ENCODE measurements at regions not wholly inside any gene's neighbourhood (a gene's known extent, or its start where the extent isn't known, plus 50 kb on each side); places are given as distances from the start of the nearest gene placed in this dataset.
"Not testable (repeated sequence)": the region's sequence is repeated elsewhere in the genome, so short reads cannot be mapped to it uniquely, and the experiment has no call there.

GRCh38 chr4:94141001-94141400 is 66.7 kb upstream of the SMARCAD1 start:
- no peak overlapping the region for H3K4me3 ChIP-seq (ENCODE audit: low read length)
- no peak for DNase-seq (ENCODE audit: low read depth)
- TF ChIP-seq CTCF (conservative IDR thresholded peaks at IDR 0.05; ENCODE audit: low read depth, low read length), result no peak

DNA sequence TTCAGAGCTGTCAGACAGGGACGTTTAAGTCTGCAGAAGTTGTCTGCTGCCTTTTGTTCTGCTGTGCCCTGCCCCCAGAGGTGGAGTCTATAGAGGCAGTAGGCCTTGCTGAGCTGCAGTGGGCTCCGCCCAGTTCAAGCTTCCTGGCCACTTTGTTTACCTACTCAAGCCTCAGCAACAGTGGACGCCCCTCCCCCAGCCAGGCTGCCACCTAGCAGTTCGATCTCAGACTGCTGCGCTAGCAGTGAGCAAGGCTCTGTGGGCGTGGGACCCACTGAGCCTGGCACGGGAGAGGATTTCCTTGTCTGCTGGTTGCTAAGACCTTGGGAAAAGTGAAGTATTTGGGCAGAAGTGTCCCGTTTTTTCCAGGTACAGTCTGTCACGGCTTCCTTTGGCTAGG is 59.6 kb upstream of the SMARCAD1 start:
- DNase-seq (ENCODE audit: low read depth); H3K4me3 ChIP-seq (ENCODE audit: low read length): not testable (repeated sequence)

DNA sequence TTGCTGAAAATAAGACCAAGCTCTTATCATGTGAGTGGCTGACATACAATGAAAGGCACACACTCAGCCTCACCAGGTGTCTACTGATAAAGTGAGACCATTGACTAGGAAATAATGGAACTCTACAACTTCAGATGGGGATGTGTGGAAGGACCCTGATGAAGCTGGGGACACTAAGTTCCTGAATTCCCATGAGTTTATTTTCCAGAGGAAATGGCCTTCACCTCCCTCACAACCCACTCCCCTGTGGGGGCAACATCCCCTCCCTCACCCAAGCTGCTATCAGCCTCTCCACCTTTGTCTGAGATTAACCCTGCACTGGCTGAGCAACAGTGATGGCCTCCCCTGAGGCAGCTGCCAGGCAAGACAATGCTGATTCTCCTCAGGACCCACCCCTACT is 55.2 kb upstream of the SMARCAD1 start:
- H3K4me3 ChIP-seq (ENCODE audit: low read length), result no peak overlapping the region
- TF ChIP-seq CTCF (conservative IDR thresholded peaks at IDR 0.05; ENCODE audit: low read depth, low read length), result no peak
- no peak for DNase-seq (ENCODE audit: low read depth)

GRCh38 chr4:94155404-94155803 is 52.3 kb upstream of the SMARCAD1 start:
- not testable (repeated sequence) for DNase-seq (ENCODE audit: low read depth); H3K4me3 ChIP-seq (ENCODE audit: low read length)

GRCh38 chr4:94156826-94157225 is 50.8 kb upstream of the SMARCAD1 start:
- TF ChIP-seq CTCF (conservative IDR thresholded peaks at IDR 0.05; ENCODE audit: low read depth, low read length), result no peak
- DNase-seq (ENCODE audit: low read depth), result no peak

More at GRCh38 chr4:94156826-94157225, 50.8 kb upstream of the SMARCAD1 start:
- H3K4me3 ChIP-seq (ENCODE audit: low read length), result no peak overlapping the region
